GM19023 (cell line): ENCODE measurements at regions not wholly inside any gene's neighbourhood (a gene's known extent, or its start where the extent isn't known, plus 50 kb on each side); places are given as distances from the start of the nearest gene placed in this dataset.
"Not testable (repeated sequence)": the region's sequence is repeated elsewhere in the genome, so short reads cannot be mapped to it uniquely, and the experiment has no call there.

Source experiments
- ATAC-seq: cut with Tn5 transposase; IDR thresholded peaks from one replicate; pipeline ENCODE4 v1.9.1; 2021; ENCODE audit warnings: mild to moderate bottlenecking, moderate library complexity; ENCODE audit not compliant: unreplicated experiment

DNA sequence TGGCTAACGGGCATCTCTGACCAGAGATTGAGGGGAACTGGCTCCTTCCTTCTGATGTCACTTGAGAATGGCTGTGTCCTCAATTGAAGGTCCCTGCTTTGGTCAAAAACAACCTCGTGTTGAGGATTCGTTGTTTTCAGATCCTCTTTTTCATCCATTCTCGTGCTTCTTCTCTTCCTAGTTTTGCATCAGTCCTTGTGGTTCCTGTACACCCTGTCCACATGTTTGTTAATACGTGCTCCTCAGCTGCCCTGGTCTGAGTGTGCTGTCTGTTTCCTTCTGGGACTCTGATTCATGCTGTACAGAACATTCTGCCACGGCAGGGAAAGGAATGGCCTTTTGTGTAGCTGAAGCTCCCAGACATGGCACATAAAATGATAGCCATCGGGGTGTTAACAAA, 863.2 kb upstream of the GOT2 start:
- no peak for ATAC-seq

DNA sequence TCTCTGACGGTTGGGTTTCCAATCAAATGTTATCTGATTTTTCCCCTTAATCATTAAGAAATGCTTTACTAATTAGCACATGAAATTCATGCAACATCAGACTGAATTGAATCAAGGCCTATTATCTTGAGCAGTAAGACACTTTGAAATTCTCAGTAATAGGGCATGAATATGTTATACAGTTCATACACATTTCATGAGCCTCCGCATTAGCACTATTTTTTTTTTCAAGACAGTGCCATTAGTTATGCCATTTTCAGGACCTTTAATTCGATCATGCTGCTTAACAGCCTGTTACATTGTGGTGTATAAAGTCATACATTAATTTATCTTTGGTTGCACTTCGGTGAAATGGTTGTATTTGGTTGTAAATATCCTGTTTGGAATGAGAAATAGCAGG, 862.6 kb upstream of the GOT2 start:
- ATAC-seq = no peak

DNA sequence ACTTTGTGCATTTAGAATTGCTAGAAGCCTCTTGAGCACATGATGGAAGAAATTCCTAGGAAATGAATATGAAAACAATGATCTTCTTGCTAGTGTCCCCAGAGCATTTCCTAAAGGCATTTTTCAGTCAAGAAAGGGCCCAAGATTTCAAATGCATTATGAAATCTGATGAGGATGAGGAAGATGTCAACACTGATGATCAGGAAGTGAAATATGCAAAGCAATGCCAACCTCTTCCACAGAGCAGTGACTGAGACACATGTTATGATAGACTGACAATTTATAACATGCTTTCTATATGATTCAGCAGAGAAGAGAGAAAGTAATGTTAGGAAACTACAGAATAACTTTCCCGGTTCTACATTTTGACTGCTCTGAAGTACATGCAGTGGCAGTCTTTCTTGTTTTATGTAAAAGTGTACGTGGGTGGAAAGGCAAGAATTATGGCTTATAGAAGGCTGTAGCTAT, 859.1 kb upstream of the GOT2 start:
- ATAC-seq = no peak

- no peak for ATAC-seq
Measured at GRCh38 chr16:59591480-59591879, 857.4 kb upstream of the GOT2 start.

- no peak for ATAC-seq
Measured at GRCh38 chr16:59590845-59591244, 856.7 kb upstream of the GOT2 start.

DNA sequence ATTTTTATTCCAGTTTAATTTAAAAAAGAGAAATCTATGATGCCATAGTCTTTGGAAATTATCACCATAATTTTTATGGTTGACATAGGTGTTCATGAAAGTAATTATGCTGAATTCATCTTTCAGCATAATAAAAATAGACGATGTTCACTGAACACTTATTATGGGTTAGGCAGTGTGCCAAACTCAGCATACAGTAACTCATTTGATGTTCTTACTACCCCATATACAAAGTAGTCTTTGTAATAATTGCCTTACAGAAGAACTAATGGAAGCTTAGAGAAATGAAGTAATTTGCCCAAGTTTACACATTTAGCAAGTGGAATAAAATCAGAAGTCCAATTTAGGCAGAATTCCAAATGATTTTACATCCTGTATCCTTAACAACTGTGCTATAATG, 852.2 kb upstream of the GOT2 start:
- ATAC-seq = no peak

DNA sequence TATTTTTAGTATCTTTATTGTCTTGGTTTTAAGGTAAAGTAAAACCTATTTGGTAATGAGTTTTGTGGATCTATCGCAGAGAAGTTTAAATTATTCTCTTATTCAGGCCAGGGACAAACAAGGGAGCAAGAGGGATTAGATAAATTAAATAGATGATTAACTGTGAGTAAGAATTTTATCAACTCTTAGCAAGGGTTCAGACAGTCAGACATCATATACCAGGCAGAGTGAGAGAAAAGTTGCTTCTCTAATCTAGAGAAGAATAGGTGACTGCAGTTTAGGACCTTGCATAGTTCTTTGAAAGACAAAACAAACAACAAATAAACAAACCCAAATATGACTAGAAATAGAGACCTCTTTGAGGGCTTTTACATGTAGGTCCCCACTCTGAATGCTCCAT, 840.2 kb upstream of the GOT2 start:
- ATAC-seq = no peak

GRCh38 chr16:59573528-59574271, 839.6 kb upstream of the GOT2 start:
- no peak for ATAC-seq

DNA sequence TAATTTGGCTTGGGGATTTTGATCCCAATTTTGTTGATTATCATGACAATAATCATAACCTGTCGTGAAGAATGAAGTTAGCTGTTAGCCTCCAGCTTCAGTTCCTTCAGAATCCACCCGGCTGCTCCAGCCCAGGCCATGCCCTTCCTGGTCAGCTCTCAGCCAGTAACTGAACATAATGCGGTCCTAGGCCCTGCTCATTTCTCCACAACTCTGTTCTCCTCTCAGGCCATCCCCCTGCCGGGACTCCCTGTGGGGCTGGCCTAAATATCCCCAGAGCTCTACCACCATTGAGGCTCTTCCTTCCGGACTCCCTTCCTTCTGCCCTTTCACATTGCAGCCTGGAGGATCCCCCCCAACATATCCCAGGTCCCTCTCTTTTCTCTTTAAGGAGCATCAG, 833.4 kb upstream of the GOT2 start:
- no peak for ATAC-seq

DNA sequence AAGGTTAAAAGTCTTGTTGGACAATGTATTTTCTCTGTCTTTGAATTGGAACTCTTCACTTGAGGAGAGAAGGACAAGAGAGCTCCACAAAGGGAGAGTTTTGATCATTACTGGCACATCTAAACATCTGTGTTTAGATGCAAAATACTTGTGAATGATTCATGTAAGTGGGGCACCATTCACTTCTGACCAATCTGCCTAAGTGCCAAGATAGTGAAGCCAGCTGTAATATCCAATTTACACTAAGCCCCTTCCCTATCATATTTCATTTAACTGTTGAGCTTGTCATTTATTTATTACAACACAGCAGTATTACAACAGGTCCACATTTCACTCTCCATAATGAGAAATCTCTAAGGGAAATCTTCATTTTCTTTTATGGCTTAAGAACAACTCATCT, 832.3 kb upstream of the GOT2 start:
- no peak for ATAC-seq

DNA sequence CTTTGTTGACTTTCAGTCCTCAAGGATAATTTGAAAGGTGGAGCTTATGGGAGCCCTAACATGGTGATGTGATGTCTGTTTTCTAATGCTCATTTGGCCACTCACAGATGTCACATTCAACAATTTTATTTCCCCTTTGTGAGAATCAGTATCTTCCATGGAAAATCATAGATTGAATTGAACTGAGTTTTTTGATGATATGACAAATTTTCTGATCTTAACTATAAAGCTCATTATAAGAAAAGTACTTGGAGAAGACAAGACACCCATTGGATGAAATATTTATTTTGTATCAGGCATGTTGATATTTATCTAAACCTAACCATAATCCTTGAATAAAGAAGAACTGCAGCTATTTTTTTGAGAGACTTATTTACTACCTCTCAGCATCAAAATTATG, 824.6 kb upstream of the GOT2 start:
- no peak for ATAC-seq

- no peak for ATAC-seq
Measured at GRCh38 chr16:59552164-59552563, 818.0 kb upstream of the GOT2 start.

- ATAC-seq = no peak
Measured at GRCh38 chr16:59545721-59546120, 811.6 kb upstream of the GOT2 start.

DNA sequence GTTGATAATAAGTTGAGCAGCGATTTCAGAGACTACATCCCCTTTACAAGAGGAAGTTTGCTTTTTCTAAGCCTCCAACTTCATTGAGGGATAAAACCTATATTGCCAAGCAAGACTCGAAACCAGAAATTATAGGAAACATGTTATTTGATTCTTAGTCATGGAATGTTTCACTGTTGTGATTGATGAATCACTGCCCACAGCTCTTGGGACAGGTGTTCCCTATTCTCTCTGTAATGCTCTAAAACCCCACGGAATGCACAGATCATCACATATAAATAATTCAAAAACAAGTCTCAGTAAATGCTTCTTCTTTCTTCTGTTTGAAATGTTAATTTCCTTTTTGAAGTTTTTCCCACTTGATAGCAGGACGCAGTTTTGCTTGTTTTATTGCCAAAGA, 809.5 kb upstream of the GOT2 start:
- no peak for ATAC-seq

GRCh38 chr16:59540621-59541020, 806.5 kb upstream of the GOT2 start:
- no peak for ATAC-seq

DNA sequence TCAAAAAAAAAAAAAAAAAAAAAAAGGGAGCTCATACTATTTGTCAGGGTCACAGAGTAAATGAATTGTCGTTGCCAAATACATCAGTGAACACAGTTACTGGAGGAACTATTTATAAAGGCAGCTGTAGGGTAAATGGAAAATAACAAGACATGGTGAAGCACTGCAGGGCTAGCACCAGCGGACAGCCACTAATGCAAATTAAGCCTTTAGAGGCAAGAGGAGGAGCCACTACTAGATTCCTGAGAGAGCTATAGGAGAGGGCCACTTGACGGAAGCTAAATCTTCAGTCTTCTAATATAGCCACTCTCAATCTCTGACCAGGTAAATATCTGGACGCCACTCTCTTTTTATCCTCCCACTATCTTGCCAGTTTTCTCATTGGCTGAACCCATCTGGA, 801.2 kb upstream of the GOT2 start:
- ATAC-seq = no peak

DNA sequence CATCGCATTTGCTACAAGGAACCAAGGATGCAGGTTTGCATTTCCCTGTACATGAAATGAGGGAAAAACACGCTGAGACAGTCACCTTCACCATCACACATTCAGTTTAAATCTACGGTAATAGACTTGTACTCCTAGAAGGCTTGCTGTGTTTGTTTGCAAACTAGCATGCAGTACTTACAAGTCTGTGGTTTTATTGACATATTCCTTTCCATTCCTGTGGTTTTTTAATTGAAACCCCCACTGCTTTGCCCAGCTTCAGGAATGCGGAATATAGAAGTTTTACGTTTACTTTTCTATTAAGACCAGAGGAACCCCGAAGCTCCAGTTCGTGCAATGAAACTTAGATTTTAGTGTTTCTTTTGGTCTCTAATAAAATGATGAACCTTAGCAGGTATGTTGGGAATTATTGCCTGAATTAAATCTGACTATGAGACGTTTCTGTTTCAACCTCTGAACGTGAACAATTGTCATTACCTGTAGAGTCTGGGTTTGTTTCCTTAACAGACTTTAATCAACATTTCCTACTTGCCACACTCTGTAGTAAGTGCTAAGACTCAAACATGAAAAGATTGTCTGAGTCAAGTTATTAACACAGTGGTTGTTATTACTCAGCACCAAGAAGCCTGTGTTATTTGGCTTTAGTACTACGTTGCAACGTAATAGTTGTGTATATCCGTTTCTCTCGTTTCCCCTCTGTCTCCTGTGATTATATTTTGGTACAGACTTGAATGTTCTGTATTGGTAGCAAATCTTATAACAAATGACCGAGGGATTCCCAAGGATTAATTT, 793.3 kb upstream of the GOT2 start:
- ATAC-seq = no peak

DNA sequence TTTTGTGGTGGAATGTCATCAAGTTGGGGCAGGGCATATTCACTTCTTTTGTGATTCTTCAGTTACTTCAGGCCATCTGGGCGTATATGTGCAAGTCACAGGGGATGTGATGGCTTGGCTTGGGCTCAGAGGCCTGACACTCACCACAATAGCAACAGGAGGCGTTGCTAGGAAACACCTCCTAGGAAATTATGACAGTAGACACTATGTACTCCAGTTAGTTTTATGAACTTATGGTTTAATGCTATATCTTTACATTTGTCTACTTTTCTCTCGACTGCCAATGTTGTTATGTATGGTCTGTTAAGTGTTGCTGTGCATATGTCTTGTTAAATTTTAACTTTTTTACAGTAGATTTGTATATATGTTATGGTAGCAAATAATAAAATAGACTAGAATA, 788.7 kb upstream of the GOT2 start:
- ATAC-seq = no peak

DNA sequence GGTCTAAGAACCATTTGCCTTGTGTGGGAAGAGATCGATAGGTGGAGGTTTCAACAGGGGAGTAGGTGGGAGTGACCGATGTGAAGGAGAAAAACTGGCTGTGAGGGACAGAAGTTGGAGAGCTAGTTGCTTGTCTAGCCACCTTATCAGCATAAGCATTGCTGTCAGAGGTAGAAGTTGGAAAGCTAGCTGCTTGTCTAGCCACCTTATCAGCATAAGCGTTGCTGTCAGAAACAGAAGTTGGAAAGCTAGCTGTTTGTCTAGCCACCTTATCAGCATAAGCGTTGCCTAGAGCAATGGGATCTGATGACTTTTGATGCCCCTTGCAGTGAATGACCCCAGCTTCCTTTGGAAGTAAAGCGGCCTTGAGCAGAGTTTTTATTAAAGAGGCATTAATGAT, 784.6 kb upstream of the GOT2 start:
- ATAC-seq = not testable (repeated sequence)

DNA sequence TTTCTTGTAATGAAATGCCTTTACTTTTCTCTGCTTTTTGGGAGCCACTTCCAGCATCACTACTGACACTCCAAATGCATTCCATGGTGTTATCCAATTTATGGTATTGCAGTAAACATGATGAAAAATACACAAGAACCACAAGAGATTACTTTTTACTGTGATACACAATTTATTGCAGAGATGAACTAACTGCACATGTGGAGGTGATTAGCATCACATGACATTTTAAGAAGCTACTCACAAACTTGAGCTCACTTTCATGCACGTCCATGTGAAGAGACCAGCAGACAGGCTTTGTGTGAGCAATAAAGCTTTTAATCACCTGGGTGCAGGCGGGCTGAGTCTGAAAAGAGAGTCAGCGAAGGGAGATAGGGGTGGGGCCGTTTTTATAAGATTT, 780.5 kb upstream of the GOT2 start:
- no peak for ATAC-seq

DNA sequence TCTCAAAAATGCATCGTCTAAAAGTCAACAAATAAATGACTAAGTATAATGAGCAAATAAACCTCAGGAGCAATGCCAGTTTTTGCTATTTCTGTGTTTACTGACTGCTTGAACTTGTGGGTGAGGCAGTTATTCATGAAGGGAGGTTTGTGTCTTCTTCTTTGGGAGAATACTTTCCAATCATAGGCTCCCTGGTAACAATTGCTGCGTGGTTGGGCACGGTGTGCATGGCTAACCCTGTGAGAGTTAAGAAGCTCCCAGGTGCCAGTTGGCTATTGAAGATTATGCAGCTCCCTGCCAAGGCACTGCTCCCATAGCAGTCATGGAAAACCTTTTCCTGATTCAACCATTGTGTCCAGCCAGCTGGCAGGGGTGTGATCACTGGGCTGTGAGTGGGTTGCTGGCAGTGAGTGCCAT, 775.9 kb upstream of the GOT2 start:
- no peak for ATAC-seq

DNA sequence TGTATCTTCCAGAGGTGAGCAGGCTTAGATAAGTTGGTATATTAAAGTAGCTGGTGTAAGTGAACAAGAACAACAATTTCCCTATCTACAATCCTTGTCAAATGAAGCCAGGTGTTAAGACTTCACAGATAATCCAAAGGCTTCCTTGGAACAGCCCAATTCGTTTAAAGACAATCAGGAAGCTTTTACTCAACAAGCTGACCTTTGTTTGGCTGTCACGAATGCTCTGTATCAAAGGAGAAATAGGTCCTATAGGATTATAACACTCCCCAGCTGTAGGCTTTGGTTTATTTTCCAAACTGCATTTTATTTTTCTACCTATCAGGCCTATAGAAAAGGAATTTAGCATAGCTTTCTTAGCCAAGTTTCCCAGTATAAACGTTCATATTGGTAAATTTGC, 766.5 kb upstream of the GOT2 start:
- no peak for ATAC-seq
